ENCODE measurements at regions not wholly inside any gene's neighbourhood (a gene's known extent, or its start where the extent isn't known, plus 50 kb on each side); places are given as distances from the start of the nearest gene placed in this dataset.

GRCh38 chrX:140337263-140337662 lies 167.6 kb downstream of the SOX3 start:
- no peak for TF ChIP-seq POLR2AphosphoS5 (IDR thresholded peaks at IDR 0.05; ENCODE audit: low read depth, low read length)
- no peak for TF ChIP-seq CTCF (IDR thresholded peaks at IDR 0.05 in 2 of 3, conservative IDR thresholded peaks at IDR 0.05 in 1 of 3; ENCODE audit: borderline replicate concordance in 1 of 3, insufficient read depth in 1 of 3, low read depth in 2 of 3, low read length in 2 of 3)
- TF ChIP-seq EZH2 (IDR thresholded peaks at IDR 0.05) = no peak
- no peak for TF ChIP-seq ELF1 (IDR thresholded peaks at IDR 0.05; ENCODE audit: borderline replicate concordance, low read depth)
- no peak for TF ChIP-seq RAD21 (IDR thresholded peaks at IDR 0.05; ENCODE audit: low read depth)
- no peak for TF ChIP-seq YY1 (IDR thresholded peaks at IDR 0.05; ENCODE audit: extremely low read depth, insufficient replicate concordance, low read depth, low read length)
- TF ChIP-seq MAX (IDR thresholded peaks at IDR 0.05) = no peak
- TF ChIP-seq ZFX (IDR thresholded peaks at IDR 0.05) = no peak
- no peak for TF ChIP-seq CEBPB (IDR thresholded peaks at IDR 0.05; ENCODE audit: low read depth)
- TF ChIP-seq SP1 (IDR thresholded peaks at IDR 0.05; ENCODE audit: low read depth) = no peak
- TF ChIP-seq POLR2A (IDR thresholded peaks at IDR 0.05; ENCODE audit: borderline replicate concordance, extremely low read depth, insufficient read depth, insufficient read length) = no peak
- TF ChIP-seq ZNF274 (IDR thresholded peaks at IDR 0.05; ENCODE audit: low read depth, low read length) = no peak
- TF ChIP-seq SRF (IDR thresholded peaks at IDR 0.05; ENCODE audit: low read depth) = no peak
- TF ChIP-seq EZH2phosphoT487 (IDR thresholded peaks at IDR 0.05; ENCODE audit: borderline replicate concordance) = no peak

Data from HCT116 (cell line).